GM18951 (cell line): ENCODE measurements at regions not wholly inside any gene's neighbourhood (a gene's known extent, or its start where the extent isn't known, plus 50 kb on each side); places are given as distances from the start of the nearest gene placed in this dataset.

Experiments used
- POLR2A ChIP-seq: IDR thresholded peaks from 4 replicates; pipeline ENCODE4 v1.6.1; 2011; ENCODE audit warnings: mild to moderate bottlenecking; ENCODE audit not compliant: insufficient read length, insufficient read depth; ENCODE audit errors: extremely low read depth
- in situ Hi-C: fragments of 300-500 bp; cut with MboI; formaldehyde crosslinking; loops from one replicate; pipeline ENCODE4 v1.12.0; 2022; ENCODE audit warnings: low sequenced_read_pairs, mixed read lengths, inconsistent platforms; ENCODE audit not compliant: unreplicated experiment

DNA sequence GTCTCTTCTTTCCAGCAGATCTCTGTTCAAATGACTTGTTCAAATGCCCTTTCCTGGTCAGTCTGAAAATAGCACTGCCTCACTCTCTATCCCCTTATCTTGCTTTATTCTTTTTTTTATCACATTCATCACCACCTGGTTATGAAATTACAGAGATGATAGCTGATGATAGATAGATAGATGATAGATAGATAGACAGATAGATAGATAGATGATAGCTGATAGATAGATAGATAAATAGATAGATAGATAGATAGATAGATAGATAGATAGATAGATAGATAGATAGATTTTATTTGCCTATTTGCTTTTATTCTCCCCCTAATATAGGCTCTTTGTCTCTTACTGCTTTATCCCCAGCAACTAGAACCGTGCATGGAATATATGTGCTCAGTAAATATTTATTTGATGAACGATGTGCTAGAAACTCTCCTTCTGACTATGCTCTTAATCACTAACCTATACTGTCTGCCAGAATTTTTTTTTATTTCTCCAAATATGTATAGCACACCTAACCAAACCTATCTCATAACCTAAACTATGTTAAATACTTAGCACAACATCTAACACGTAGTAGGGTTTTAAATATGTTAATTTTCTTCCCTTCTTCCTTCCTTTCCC is 372.8 kb upstream of the DUSP10 start:
- no peak for TF ChIP-seq POLR2A
- in situ Hi-C loops: no loop called here

DNA sequence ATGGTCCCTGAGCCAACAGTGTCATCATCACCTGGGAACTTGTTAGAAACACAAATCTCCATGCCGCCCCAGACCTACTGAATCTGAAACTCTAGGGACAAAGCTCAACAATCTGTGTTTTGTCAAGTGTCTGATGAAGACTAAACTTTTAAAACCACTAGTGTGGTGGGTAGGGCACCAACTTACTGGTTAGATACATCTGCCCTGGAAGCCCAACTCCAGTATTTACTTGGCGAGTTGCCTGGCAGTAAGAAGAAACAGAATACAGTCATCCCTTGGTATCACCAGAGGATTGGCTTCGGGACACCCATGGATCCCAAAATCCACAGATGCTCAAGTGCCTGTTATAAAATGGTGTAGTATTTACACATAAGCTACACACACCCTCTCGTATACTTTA is 367.9 kb upstream of the DUSP10 start:
- TF ChIP-seq POLR2A: no peak
- in situ Hi-C loops: no loop called here

DNA sequence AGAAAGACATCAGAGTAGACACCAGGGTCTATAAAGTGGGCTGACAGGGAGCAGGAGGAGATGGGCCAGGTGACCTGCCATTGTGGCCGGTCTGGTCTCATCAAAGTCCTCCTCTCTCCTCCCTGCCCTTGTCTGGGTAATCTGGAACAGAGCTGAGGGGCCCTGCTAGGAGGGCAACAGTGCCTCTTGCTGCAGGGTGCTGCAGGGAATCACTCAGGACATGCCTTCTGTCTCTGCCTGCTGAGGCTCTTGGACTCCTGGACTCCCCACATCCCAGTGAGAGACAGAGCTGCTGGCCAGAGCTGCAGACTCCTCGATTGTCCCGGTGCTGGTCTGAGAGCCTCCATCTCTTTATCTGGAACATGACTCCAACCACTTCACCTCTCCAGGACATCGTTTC is 366.1 kb upstream of the DUSP10 start:
- no peak for TF ChIP-seq POLR2A
- in situ Hi-C loops: no loop called here

DNA sequence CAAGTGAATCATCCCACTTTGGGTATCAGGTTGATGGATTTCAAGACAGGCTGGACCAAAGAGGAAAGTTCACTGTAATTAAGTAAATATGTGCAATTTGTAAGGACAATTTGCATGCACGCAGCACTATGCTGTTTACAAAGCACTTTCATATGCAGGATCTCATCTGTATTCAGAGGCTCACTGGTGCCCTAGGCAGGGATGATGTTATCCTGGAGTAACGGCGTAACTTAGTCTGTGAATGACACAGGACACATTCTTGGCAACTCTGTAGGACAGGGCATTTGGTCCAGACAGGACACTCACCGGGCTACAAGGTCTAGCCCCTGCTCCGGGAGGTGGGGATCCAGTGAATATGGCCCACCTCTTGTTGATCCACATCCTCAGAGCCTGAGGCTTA is 365.4 kb upstream of the DUSP10 start:
- TF ChIP-seq POLR2A: no peak
- in situ Hi-C loops: no loop called here

DNA sequence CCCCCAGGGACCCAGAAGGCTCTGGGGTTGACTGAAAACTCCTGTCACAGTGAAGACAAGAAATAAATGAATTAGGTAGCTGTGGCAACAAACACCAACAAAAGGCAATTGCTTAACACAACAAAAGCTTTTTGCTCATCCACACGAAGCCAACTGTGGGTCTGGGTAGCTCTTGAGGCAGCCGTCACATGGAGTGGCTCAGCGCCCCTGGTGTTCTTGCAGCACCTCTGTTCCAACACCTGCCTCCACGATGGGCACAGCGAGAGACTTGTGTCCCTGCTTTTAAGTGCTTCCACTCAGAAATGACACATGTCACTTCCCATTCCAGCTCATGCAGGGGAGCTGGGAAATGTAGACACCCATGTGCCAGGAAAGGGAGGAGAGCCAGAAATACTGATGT is 364.5 kb upstream of the DUSP10 start:
- in situ Hi-C loops: no loop called here
- TF ChIP-seq POLR2A: no peak

DNA sequence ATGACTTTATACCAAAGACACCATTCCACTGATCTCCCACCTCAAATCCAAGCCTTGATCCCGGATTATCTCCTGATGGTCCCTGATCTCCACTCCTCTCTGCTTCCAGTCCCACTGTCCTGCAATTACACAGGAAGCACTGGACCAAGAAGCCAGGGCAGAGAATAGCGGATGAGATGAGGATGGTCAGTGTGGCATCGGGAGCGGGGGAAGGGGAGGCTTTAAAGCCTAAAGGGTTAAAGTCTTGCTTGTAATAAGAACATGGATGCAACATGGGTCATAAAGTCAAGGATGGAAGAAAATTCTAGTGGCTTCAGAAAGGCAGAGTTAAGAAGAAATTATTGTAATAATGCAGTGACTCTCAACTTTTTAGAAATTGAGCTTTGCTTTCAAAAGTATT is 364.0 kb upstream of the DUSP10 start:
- no peak for TF ChIP-seq POLR2A
- in situ Hi-C loops: no loop called here

DNA sequence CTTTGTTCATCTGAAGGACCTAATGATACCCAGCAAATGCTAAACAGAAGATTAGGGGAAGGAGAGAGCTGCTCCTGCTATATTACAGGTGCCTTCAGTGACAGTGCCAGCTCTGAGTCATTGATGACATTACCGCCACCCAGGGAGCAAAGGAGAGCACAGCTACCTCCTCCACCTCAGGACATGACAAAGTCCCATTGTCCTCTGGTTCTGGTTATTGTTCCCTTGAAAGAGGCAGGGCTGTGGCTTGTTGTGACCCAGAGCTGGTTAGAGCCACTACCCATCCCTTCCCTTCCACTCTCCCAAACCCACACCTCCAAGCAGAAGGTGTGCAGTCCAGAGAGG is 363.5 kb upstream of the DUSP10 start:
- TF ChIP-seq POLR2A: no peak
- in situ Hi-C loops: no loop called here

- TF ChIP-seq POLR2A: no peak
- in situ Hi-C loops: no loop called here
Observed at GRCh38 chr1:222104694-222105392, 363.0 kb upstream of the DUSP10 start.

- in situ Hi-C loops: no loop called here
- no peak for TF ChIP-seq POLR2A
Observed at GRCh38 chr1:222104097-222104496, 362.2 kb upstream of the DUSP10 start.

DNA sequence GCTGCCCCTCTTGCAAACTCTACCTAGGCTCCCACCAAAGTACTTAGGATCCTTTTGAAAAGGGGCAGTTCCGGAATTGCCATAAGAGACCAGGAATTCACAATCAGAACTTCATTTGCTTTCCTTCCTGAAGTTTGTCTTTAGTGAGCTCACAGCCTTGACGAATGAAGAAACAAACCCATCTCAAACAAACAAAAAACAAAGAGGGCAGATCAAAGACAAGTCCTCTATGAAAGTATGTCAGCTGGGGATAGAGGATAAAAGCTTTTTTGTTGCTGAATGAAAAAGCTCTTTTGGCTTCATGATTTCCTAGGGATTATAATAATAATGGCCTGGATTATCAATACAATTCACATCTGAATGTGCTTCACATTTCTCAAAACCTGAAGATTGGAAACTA is 357.9 kb upstream of the DUSP10 start:
- in situ Hi-C loops: no loop called here
- TF ChIP-seq POLR2A: no peak

DNA sequence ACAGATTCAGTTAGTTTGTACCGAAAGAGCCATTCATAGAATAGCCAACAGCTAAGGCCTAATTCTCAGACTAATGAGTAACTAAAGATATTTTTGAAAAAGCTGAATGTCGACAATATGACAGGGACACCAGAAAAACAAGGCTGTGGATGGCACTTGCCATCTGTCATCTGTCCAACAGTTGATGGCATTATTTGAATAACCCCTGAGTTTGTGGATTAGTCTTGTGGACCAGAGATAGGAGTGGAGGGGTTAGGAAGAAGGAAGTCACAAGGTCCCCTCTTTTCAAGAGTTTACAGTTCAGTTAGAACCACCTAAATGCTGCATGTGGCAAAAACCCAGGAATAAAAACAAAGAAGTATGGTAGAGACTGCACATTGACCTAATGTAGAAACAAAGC is 356.5 kb upstream of the DUSP10 start:
- in situ Hi-C loops: no loop called here
- no peak for TF ChIP-seq POLR2A

GRCh38 chr1:222097588-222097987 is 355.7 kb upstream of the DUSP10 start:
- no peak for TF ChIP-seq POLR2A
- in situ Hi-C loops: no loop called here

- in situ Hi-C loops: no loop called here
- no peak for TF ChIP-seq POLR2A
Observed at GRCh38 chr1:222096883-222097282, 355.0 kb upstream of the DUSP10 start.

GRCh38 chr1:222096476-222096772 is 354.5 kb upstream of the DUSP10 start:
- in situ Hi-C loops: no loop called here
- TF ChIP-seq POLR2A: no peak
